ENCODE measurements at regions not wholly inside any gene's neighbourhood (a gene's known extent, or its start where the extent isn't known, plus 50 kb on each side); places are given as distances from the start of the nearest gene placed in this dataset.

DNA sequence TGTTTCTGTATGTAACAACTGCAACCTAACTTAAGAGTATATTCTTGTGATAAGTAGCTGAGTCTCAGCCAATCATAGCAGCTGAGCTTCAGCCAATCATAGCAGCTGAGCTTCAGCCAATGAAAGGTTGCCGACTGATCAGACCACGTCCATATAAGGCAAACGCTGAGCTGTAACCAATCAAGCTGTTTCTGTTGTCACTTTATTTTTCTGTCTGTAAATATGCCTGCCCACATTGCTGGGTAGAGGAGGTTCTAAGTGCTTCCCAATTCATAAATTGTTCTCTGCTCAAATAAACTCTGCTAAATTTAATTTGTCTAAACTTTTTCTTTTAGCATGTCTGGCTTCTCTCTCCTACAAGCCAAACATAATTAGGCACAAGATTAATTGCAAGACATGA lies 231.5 kb upstream of the TCF4 start:
- Histone ChIP-seq H2BK120ac (ENCODE audit: low read depth, low read length) (no peak overlapping the region), H2AK5ac (ENCODE audit: low read depth, low read length) (no peak overlapping the region), H2AFZ (replicated peaks; ENCODE audit: low read length, poor library complexity) (no peak overlapping the region), H3K9ac (ENCODE audit: low read depth, low read length) (no peak overlapping the region), H4K91ac (ENCODE audit: insufficient read depth, low read depth, low read length) (no peak overlapping the region), H3K23ac (ENCODE audit: low read depth, low read length) (no peak overlapping the region), H3K27me3 (ENCODE audit: control insufficient read depth, insufficient read depth, low read length) (no peaks in the 10 kb centered on the region), H3K4ac (ENCODE audit: low read depth, low read length) (no peak overlapping the region), H2BK5ac (ENCODE audit: low read depth, low read length, poor library complexity, severe bottlenecking) (no peak overlapping the region), H2BK20ac (ENCODE audit: low read depth, low read length) (no peak overlapping the region), H3K36me3 (ENCODE audit: control insufficient read depth, insufficient read depth, low read length) (no peaks in the 10 kb centered on the region), H4K8ac (ENCODE audit: low read depth in 2 of 2, low read length in 2 of 2) (no peak overlapping the region), H2AK9ac (replicated peaks; ENCODE audit: low read depth, low read length, poor library complexity) (no peak overlapping the region), H3K79me1 (ENCODE audit: low read depth in 1 of 2, low read length in 2 of 2) (no peaks in the 10 kb centered on the region), H3K56ac (ENCODE audit: extremely low read depth, insufficient read depth, low read length) (no peak overlapping the region), H3K4me2 (ENCODE audit: low read depth, low read length) (no peak overlapping the region), H4K5ac (ENCODE audit: low read depth, low read length) (no peak overlapping the region), H3K4me1 (ENCODE audit: control insufficient read depth, insufficient read depth, low read length) (peaks cover 4% of the 10 kb centered on the region; the same call in 1 of the 2 replicates), H2BK15ac (ENCODE audit: low read depth, low read length) (no peak overlapping the region), H3K18ac (ENCODE audit: low read depth, low read length) (no peak overlapping the region; the same call in 1 of the 2 replicates), H3K14ac (replicated peaks; ENCODE audit: low read depth, low read length) (no peak overlapping the region; the same call in 1 of the 2 replicates), H3K27ac (ENCODE audit: insufficient read depth, low read length) (no peak overlapping the region), H3K4me3 (ENCODE audit: insufficient read depth, low read depth, low read length) (no peak overlapping the region), H4K20me1 (ENCODE audit: insufficient read depth, low read length) (no peaks in the 10 kb centered on the region), H3K9me3 (ENCODE audit: control insufficient read depth, insufficient read depth, low read length) (no peaks in the 10 kb centered on the region), H3K9me1 (ENCODE audit: insufficient read depth, low read length) (no peaks in the 10 kb centered on the region)
- intact Hi-C loops (cut with micrococcal nuclease) = no loop called here
- BruUV-seq (replicated peaks) = no TSS peak
- ChIA-PET CTCF (no interaction called here), POLR2A (ENCODE audit: unreplicated experiment) (no interaction called here)
- DNase-seq (no peak), ATAC-seq (ENCODE audit: low read depth) (no peak)
- dilution Hi-C loops (cut with HindIII; ENCODE audit: low sequenced_read_pairs, unreplicated experiment) = no loop called here
- in situ Hi-C loops (cut with MboI; ENCODE audit: low sequenced_read_pairs) = no loop called here
- no CpG with 5 or more reads among the region's 3 CpGs for WGBS, 2 experiments (ENCODE audit: extremely low coverage in 2 of 2, insufficient read length in 1 of 2)
- TF ChIP-seq FOS (IDR thresholded peaks at IDR 0.05; ENCODE audit: low read depth, low read length) (no peak), NFE2L2 (IDR thresholded peaks at IDR 0.05; ENCODE audit: low read depth, low read length) (no peak), RAD21 (IDR thresholded peaks at IDR 0.05; ENCODE audit: low read length) (no peak), POLR2A (IDR thresholded peaks at IDR 0.05; ENCODE audit: low read depth, low read length) (no peak), MAFK (IDR thresholded peaks at IDR 0.05; ENCODE audit: low read depth, low read length) (no peak), RFX5 (IDR thresholded peaks at IDR 0.05; ENCODE audit: low read depth, low read length) (no peak), MAZ (IDR thresholded peaks at IDR 0.05; ENCODE audit: borderline replicate concordance, low read depth, low read length) (no peak), RCOR1 (IDR thresholded peaks at IDR 0.05; ENCODE audit: insufficient replicate concordance, low read length) (no peak), CEBPB (IDR thresholded peaks at IDR 0.05; ENCODE audit: low read depth, low read length) (no peak), CHD1 (IDR thresholded peaks at IDR 0.05; ENCODE audit: low read depth, low read length) (no peak), SMC3 (IDR thresholded peaks at IDR 0.05; ENCODE audit: low read depth, low read length) (no peak), BHLHE40 (IDR thresholded peaks at IDR 0.05; ENCODE audit: low read depth, low read length) (no peak), MXI1 (IDR thresholded peaks at IDR 0.05; ENCODE audit: borderline replicate concordance, low read depth, low read length) (no peak)
- TF ChIP-seq, protein P1, sequence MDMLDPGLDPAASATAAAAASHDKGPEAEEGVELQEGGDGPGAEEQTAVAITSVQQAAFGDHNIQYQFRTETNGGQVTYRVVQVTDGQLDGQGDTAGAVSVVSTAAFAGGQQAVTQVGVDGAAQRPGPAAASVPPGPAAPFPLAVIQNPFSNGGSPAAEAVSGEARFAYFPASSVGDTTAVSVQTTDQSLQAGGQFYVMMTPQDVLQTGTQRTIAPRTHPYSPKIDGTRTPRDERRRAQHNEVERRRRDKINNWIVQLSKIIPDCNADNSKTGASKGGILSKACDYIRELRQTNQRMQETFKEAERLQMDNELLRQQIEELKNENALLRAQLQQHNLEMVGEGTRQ (IDR thresholded peaks at IDR 0.05; ENCODE audit: low read depth, low read length) = no peak
- TF ChIP-seq, protein P2, sequence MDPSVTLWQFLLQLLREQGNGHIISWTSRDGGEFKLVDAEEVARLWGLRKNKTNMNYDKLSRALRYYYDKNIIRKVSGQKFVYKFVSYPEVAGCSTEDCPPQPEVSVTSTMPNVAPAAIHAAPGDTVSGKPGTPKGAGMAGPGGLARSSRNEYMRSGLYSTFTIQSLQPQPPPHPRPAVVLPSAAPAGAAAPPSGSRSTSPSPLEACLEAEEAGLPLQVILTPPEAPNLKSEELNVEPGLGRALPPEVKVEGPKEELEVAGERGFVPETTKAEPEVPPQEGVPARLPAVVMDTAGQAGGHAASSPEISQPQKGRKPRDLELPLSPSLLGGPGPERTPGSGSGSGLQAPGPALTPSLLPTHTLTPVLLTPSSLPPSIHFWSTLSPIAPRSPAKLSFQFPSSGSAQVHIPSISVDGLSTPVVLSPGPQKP (IDR thresholded peaks at IDR 0.05; ENCODE audit: borderline replicate concordance, low read depth, low read length) = no peak
- TF ChIP-seq, protein P3, sequence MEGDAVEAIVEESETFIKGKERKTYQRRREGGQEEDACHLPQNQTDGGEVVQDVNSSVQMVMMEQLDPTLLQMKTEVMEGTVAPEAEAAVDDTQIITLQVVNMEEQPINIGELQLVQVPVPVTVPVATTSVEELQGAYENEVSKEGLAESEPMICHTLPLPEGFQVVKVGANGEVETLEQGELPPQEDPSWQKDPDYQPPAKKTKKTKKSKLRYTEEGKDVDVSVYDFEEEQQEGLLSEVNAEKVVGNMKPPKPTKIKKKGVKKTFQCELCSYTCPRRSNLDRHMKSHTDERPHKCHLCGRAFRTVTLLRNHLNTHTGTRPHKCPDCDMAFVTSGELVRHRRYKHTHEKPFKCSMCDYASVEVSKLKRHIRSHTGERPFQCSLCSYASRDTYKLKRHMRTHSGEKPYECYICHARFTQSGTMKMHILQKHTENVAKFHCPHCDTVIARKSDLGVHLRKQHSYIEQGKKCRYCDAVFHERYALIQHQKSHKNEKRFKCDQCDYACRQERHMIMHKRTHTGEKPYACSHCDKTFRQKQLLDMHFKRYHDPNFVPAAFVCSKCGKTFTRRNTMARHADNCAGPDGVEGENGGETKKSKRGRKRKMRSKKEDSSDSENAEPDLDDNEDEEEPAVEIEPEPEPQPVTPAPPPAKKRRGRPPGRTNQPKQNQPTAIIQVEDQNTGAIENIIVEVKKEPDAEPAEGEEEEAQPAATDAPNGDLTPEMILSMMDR (conservative IDR thresholded peaks at IDR 0.05; ENCODE audit: low read depth, low read length) = no peak

Measured in IMR-90 (cell line).